ENCODE measurements at regions not wholly inside any gene's neighbourhood (a gene's known extent, or its start where the extent isn't known, plus 50 kb on each side); places are given as distances from the start of the nearest gene placed in this dataset.
"Not testable (repeated sequence)": the region's sequence is repeated elsewhere in the genome, so short reads cannot be mapped to it uniquely, and the experiment has no call there.

- no peak for DNase-seq
Observed at GRCh38 chr1:193402977-193403376, 216.6 kb upstream of the B3GALT2 start.

- no peak for DNase-seq
Observed at GRCh38 chr1:193402037-193402436, 215.6 kb upstream of the B3GALT2 start.

- DNase-seq: no peak
Observed at GRCh38 chr1:193394336-193394735, 207.9 kb upstream of the B3GALT2 start.

GRCh38 chr1:193392686-193393085 is 206.3 kb upstream of the B3GALT2 start:
- DNase-seq: no peak

DNA sequence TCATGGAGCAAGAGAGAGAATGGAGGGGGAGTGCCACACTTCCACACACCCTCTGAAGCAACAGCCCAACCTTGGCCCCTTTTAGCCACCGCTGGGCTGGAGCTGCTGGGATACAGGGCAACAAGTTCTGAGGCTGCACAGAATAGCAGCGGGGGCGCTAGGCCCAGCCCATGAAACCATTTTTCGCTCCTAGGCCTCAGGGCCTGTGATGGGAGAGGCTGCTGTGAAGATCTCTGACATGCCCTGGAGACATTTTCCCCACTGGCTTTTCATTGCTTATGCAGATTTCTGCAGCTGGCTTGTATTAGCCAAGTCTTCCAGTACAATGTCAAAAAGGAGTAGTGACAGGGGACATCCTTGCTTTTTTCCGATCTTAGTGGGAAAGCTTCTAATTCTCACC is 202.3 kb upstream of the B3GALT2 start:
- no peak for DNase-seq

DNA sequence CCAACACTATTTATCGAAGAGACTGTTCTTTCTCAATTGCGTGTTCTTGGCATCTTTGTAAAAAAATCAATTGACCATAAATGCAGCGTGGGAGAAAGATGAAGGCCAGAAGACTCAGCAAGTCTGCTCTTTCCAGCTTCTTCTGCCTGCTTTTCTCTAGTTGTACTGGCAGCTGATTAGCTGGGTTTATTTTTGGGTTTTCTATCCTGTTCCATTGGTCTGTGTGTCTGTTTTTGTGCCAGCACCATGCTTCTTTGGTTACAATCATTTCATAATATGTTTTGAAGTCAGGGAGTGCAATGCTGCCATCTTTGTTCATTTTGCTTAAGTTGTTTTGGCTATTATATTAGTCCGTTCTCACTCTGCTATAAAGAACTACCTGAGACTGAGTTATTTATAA is 201.8 kb upstream of the B3GALT2 start:
- DNase-seq: no peak

GRCh38 chr1:193387406-193387805 is 201.0 kb upstream of the B3GALT2 start:
- no peak for DNase-seq

GRCh38 chr1:193378451-193378850 is 192.0 kb upstream of the B3GALT2 start:
- DNase-seq: not testable (repeated sequence)

GRCh38 chr1:193377472-193377871 is 191.1 kb upstream of the B3GALT2 start:
- DNase-seq: no peak

DNA sequence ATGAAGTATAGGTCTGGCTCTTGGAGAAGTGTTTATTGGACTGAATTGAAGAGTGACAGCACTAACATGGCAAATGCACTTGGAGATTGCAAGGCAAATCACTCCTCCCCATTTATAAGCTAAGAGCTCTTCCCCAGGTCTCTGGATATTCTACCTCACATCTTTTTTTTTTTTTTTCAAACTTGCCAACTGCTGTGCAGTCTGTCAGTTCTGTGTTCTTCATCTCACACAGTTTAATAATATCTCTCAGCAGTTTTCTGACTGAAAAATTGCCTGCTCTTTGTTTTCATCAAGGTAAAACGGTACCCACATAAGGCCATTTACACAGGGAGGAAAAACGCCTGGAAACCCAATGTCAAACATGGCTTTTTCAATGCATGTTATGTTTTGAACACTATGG is 186.1 kb upstream of the B3GALT2 start:
- DNase-seq: no peak

- DNase-seq: peak; percentile 43
Observed at GRCh38 chr1:193368302-193368701, 181.9 kb upstream of the B3GALT2 start.

DNA sequence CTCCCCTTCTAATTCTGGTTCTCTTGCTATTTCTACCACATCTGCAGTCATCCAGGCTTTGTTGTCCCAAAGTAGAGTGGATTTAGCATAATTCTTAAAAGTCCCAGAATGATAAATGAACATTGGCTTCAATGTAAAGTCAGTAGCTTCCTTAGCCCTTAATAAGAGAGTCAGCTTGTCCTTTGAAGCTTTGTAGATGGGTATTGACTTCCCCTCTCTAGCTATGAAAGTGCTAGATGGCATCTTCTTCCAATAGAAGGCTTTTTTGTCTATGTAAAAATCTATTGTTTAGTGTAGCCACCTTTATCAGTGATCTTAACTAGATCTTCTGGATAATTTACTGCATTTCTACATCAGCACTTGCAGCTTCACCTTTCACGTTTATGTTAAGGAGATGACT is 181.4 kb upstream of the B3GALT2 start:
- no peak for DNase-seq

GRCh38 chr1:193366764-193367507 is 180.5 kb upstream of the B3GALT2 start:
- DNase-seq: no peak

DNA sequence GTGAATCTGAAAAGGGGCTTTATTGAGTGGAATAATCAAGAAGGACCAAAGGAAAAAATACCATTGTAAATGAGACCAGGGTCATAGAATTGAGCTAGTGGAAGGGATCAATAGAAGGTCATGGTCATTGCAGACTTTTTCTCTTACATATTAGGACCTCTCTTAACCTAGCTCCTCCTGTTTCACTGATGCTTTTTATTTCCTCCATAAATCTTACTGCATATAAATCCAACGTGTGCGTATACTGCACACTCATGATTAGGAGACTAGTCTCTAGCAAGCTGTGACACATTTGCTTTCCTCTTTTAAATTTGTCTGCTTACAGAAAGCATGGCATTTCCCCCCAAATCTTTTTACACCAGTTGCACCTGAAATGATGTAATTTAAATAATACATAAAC is 179.6 kb upstream of the B3GALT2 start:
- DNase-seq: no peak

DNA sequence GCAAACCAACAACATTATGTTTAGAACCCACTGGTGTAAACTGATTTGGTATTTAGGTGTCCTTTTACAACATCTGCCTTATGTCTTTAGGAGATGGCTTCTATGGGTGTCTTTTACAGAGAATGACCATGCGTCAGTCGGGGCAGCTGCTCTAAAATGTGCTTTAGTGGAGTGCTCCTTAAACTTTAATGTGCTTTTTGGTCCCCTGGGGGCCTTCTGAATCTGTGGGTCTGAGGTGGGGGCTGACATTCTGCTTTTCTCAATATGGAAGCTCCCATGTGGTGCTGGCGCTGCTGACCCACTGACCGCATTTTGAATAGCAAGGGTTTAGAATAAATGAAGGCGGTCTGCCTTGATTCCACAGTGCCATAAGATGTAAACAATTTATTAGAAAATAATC is 173.2 kb upstream of the B3GALT2 start:
- no peak for DNase-seq

DNA sequence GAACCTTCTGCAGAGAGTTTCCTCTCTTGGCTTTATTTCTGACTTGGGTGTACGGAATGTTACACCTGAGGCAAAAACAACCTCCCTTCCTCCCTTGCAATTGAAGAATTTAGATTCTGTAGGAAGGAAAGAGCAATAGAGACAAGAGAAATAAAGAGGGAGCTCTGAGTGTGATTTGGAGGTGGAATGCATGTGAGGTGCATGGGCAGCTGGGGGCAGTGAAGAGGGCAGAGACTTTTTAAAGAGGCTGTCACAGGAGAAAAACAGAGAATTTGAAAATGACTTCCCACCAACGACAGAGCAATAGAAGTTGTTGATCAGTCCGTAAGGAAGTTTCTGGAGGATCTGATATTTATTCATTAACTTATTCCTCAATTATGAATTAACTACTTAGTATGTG is 172.0 kb upstream of the B3GALT2 start:
- no peak for DNase-seq

DNA sequence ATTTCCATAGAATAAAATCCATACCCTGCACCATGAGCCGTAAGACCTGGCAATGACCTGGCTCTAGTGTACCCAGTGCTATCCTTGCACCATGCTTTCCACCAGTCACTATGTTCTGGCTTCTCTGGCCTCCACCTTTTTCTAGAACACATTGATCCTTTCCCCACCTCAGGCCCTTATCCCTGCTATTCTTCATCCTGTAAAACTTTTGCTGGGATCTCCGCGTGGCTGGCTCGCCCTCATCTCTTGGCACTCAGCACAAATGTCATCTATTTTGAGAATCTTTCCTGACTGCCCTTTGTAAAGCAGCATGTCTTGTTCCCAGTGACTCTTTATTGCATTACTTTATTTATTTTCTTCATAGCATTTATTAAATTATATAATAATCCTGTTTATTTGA is 169.8 kb upstream of the B3GALT2 start:
- no peak for DNase-seq

GRCh38 chr1:193355626-193356025 is 169.2 kb upstream of the B3GALT2 start:
- no peak for DNase-seq

DNA sequence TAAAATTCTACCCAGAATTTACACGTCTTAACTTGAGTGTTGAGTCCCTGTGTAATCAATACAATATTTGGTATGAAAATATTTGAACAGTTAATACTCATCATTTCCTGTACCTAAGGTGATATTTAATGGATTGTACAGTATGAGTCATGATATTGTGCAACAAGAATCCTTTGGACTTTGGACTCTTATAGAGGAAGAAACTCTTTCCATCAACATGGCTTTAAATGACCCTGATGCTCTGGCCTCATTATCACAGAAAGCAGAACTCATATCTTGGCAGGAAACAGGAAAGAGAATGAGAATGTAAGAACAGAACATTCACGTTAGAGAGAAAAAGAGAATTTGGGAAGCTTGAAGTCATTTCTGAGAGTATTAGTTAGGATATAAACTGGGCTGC is 168.8 kb upstream of the B3GALT2 start:
- DNase-seq: no peak

GRCh38 chr1:193348769-193349535 is 162.5 kb upstream of the B3GALT2 start:
- no peak for DNase-seq

DNA sequence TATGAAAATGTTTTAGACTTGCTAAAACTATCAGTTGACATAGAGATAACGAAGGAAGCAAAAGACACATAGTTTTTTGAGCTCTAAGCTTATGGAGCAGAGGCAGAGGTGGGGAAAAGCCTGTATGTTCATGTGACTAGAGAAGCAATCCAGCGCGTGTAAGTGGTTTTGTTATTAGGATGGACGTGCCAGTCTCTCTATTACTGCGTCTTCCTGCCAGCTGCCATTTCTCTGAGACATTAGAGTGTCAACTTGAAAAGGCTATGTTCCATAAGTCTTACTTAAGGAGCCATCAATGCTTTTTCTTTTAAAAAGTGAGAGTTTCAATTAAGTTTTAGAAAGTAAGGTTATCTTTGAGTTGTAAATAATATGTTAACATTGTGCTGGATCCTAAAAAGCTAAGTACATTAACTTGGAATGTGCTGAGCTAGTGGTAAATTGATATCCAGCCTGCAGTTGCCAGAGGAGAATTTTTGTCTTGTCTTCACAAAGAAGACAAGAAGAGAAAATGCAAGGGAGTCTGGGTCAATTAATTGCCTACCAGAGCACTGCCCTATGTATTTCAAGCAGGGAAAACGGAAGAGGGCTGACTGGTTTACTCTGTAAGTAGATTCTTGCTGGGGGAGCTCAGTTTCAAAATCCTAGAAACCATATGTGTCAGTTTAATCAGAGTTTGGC is 161.8 kb upstream of the B3GALT2 start:
- DNase-seq: no peak

DNA sequence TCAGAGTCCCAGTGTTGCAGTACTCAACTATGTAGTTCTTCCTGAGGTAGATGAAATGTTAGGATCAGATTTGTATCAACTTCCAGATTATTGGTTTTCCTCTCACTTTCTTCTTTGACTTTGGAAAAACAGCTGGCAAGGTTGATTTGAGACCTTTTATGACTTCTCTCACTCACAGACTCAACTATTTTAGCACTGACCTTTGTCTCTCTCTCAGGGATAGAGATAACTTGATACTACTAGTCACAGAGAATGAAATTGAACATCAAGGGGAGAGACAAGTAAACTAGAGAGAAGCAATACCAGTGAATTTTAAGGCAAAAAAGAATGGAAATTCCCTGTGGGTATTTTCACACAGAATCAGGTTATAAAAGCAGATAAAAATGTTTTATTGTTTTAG is 159.7 kb upstream of the B3GALT2 start:
- no peak for DNase-seq

- DNase-seq: no peak
Observed at GRCh38 chr1:193342811-193343210, 156.4 kb upstream of the B3GALT2 start.

DNA sequence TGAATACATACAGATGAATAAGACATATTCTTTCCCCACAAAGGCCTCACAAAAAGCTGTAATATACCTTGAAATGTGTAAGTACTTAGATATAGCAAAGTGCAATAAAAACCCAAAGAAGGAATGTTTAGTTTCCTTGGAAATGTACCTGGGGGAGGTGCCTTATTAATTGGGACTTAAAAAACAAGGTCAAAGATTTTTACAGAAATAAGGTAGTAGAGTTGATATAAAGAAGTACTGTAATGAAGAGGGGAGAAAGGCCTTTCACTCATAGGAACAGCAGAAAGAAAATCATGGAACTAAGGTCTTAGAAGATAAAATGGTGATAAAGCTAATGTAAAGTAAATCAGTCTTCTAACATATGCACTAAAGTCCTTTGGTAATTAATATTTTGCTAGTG is 153.9 kb upstream of the B3GALT2 start:
- no peak for DNase-seq
